ENCODE measurements at regions not wholly inside any gene's neighbourhood (a gene's known extent, or its start where the extent isn't known, plus 50 kb on each side); places are given as distances from the start of the nearest gene placed in this dataset.

DNA sequence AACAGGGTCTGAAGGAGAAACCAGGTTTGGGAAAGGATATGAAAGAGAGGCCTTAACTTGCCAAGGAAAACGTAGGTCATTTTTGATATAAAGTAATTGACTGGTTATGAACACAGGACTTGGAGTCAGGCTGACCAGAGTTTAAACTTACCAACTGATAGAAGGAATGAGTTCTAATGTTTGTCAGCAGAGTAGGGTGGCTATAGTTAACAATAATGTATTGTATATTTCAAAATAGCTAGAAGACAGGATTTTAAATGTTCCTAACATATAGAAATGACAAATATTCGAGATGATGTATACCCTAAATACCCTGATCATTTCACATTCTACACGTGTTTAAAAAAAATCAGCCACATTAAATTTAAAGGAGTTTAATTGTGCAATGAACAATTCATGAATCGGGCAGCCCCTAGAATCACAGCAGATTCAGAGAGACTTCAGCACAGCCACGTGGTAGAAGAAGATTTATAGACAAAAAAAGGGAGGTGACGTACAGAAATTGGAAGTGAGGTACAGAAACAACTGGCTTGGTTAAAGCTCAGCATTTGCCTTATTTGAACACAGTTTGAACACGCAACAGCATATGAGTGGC, 52.5 kb upstream of the PLEKHG7 start:
- no peak for DNase-seq

DNA sequence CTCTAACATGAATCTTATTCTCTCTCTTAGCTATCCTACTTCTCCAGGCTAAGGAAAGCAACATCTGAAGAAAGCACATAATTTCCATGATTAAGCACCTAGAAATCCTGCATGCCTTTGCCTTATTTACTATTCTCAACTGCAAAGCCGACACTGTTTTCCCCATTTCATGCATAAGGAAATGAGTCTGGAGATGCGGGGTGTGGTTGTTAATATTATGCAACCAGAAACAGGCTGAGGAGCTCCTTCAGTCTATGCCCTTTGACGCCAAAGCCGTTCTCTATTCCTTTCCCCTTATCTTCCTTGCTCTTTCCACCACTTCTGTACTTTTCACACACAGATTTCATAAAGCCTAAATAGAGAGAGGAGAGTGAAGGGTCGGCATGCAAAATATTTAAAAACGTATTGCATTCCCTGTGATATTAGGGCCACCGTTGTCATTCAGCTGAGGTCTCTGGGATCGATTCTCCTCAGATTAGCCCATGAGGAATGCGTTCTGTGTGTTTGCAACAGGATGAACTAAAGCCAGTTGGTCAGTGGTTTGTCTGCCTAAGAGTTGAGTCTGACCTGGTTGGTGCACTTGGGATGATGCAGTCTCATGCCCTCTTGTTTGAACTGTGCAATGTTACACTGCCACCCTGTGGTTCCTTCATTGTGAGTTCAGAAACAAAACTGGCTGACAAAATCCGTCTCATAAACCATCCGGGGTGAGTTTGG, 53.1 kb upstream of the PLEKHG7 start:
- peak; percentile 18 for DNase-seq

DNA sequence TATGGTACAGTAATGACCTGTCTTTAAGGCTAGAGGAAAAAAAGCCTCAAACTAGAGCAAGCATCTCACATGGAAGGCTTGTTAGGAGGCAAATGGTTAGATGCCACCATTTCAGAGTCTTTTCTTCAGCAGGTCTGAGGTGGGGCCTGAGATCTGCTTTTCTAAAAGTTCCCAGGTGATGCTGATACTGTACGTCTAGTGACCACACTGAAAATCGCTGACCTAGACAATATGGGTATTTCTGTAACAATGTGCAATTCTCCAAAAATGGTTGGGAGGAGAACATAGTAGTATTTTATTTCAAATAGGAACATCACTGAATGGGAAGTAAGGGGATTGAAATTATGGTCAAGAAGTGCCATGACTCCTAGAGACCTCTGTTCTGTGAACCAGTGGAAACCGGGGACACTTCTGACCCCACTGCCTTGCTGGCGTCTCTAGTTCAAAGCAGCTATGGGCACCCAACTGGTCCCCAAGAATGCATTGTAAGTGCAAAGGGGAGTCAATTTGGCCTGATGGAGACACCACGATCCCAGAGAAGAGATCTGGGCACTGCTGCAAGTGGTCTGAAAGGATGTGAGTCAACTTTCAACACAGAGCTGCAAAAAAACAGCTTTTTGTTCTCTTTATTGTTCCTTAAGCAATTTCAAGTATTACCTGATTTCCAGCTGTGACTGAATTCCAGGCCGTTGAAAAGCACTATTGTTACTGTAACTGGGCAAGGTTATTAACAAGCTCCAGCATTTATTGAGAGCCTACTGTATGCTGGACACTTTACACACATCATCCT, 54.4 kb upstream of the PLEKHG7 start:
- no peak for DNase-seq

DNA sequence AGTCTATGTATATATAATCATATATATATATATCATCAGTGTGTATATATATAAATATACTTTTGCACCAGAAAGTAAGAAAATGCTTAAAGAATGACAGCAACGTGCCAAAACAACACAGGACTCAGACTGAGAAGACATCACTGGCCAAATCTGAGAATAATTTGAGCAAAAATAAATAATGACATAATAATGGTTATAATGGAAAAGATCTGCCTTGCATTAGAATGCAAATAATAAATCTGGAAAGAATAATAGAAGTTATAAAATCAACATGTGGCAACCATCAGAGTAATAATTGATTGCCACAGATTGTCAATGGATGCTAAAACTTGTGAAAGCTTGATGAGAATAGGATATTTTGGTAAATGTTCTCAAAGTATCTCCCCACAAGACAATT, 61.5 kb upstream of the PLEKHG7 start:
- no peak for DNase-seq

DNA sequence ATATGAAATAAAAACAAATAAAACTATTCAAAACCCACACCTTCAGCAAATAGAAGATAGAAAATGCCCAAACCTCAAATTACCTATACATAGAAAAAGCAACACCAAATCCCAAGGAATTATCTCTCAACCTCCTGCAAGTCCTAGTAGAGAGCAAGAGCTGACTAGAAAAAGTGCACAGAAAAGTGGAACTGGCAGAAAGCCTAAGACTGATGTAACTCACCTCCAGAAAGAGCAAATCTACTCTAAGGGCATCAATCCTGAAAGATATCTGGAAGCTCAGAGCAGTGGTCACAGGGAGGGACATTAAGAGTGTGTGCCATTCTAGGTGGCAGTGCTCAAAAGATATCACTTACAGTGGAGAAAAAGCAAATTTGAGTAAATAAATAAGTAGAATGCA, 62.1 kb upstream of the PLEKHG7 start:
- no peak for DNase-seq

DNA sequence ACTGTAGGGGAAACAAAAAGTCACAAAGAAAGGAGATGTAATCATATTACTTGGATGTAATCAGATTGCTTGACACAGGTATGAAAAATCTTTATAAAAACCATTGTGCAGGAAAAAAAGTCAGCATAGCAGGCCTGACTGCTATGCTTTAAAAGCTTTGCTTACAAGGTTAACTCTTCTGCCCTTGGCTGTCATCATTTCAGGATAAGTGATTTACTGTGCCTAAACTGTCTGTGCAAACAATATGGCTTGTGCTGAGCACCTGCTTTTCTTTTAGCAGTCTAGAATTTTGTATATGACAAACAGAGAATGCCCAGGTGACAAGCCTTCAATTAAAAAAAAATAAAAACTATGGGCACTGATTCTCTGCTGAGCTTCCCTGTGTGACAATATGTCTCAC, 63.8 kb upstream of the PLEKHG7 start:
- DNase-seq: no peak

DNA sequence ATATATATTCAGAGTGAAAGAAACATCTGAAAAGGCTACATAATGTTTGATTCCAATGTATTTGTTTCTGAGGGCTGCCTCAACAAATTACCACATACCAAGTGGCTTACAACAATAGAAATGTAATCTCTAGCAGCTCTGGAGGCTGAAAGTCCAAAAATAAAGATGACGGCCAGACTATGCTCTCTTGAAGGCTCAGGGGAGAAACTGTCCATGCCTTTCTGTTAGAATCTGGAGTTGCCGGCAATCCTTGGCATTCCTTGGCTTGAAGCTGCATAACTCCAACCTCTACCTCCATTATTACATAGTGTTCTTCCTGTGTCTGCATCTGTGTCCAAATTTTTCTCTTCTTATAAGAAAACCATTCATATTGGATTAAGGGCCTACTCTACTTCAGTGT, 68.1 kb upstream of the PLEKHG7 start:
- DNase-seq: no peak

DNA sequence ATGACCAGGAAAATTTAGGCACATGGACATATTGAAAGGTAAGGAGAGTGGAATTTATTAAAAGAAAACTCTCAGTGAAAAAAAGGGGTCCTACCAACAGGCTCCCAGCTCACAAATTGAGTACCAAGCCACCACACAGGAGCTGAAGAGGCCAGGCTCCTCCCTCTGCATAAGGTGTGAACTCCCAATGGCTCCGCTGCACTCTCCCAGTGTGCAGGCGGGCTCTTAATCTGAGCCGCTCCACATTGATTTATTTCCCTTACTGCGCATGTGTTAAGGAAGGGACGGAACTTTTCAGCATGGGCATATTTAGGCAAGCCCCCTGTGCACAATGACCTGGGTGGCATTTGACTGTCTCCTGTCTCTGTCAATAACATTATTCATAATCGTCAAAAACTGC, 68.6 kb upstream of the PLEKHG7 start:
- DNase-seq: no peak

DNA sequence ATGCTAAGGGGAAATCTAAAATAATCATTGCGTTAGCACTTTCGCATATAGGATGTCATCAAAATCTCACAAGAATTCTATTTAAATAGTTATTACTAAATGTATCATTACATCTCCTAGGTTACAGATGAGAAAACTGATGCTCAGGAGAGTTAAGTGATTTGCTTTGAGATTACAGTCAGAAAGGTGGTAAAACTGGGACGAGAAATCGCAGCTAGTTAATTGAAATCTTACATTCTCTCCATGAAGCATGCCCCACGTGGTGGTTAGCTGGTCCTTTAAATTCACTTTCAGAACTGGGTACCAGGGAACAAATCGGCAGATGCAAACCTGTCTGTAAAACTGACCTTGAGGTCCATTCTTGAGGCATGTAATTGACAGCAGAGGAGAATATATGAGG, 71.8 kb upstream of the PLEKHG7 start:
- no peak for DNase-seq

DNA sequence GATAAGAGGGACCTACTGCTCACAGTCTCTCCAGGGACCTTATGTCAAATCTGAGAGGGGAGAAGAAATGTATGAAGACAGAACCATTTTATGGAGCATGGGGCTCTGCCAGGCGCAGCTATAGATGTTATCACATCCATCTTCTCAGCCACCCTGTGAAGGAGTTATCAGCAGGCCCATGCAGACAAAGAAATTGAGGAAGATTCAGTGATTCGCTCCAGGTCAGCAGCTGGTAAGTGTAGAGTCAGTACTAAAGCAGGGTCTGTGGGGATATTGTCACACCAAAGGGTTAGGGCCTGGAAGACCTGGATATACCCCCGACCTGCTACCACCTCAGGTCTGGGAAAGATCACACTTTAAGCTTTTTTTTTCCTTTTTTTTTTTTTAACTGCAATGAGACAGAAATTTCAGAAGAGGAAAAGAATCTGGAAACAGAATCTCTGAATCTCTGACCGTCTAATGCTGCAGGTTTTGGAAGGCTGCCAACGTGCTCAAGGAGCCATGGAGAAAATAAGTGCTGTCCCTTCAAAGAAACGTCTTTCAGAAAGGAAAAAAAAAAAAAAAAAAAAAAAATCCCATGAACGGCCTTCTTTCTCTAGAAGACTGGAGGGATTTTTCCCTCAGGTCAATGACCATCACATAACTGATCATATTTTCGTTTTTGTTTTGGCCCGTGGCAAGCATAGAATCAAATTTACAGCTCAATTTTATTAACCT, 73.3 kb upstream of the PLEKHG7 start:
- peak; percentile 38 for DNase-seq

DNA sequence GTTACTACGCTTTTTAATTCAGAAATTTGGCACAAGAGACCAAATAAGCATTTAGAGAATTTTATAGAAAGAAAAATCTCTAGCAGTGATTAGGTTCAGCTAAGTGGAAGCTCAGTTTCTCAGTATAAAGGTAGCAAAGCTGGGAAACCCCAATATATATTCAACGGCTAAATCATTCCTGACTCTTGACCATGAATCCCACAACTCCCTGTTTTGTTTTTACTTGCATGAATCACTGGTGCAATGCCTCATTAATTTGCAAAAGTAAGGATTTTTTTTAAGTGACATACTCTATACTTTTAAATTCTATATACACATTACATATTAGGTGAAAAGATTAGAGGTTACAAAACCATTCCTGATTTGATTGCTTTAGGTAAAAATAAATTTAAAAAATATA, 74.3 kb upstream of the PLEKHG7 start:
- no peak for DNase-seq

DNA sequence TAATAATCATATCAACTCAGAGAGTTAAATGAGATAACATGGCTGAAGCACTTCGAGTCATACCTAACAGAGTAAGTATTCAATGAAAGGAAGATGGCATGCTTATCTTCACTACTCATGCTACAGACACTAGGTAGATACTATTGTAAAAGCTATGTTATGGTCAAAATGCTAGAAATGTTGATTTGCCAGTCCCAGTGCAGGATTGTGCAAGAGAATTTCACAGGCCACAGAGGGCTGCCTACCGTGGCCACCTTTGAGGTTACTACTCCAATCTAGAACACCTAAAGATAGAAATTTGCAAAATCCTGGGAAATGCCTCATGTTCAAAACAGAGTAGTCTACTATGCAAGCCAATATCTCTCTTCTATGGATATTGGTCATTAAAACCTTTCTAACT, 75.3 kb upstream of the PLEKHG7 start:
- no peak for DNase-seq

DNA sequence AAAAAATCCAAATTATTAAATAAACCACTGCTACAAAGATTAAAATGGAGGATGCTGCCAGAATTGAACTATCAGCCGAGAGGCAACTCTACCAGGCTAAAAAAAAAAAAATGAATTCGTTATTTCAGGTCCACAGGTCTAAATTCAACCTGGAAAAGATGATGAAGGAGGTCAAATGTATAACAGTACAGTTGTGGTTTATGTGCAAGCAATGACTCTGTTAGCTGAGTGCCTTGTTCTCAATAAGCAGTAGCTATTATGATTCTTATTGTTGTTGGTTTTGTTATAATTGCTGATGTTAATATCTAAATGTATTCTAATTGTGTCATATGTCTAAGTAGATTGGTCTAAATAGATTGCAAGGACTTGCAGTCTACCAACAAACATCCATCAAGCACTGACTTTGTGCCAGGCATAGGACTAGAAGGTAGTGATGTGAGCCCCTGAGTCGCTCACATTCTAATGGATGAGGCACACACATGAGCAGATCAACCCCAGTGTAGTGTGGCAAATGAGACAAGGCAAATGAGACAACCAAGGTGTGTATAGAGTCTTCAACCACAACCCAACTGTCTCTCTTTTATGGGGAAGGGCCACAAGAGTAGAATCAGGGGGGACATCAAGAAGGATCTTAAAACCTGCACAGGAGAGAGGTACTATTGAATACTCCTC, 77.0 kb upstream of the PLEKHG7 start:
- DNase-seq: no peak

DNA sequence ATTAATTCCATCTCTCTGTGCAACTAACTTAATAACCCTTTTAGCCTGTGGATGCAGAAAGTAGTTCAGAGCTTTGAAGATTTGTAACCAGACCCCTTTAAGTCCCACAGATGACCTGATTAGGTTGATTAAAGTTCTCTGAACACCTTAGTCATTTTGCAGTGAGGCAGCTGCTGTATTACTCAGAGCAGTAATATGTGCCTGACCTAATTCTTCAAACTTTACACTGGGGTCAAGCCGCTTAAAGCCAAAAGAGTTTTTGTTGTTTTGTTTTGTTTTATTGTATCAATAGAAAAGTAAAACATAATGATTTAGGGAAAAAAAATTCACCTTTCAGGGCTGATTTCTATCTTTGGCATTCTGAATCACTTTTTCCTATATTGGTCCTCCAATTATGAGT, 78.6 kb upstream of the PLEKHG7 start:
- no peak for DNase-seq

DNA sequence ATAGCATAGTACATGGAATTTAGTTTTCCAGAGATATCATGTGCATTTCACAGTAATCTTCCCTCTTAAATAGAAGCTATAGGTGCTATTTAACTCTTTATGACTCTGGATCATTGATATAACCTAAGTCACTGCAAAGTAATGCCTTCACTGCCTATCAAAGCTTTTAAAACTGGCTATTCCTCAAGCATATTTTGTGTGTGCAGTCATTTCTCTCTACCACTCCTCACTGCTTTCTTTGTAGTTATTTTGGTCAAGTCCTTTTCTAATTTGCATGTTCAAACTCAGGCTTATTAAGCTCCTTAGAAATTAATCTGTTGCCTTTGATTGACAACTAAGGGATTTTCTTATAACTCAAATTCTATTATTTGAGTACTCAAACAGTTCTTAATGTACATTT, 79.4 kb upstream of the PLEKHG7 start:
- DNase-seq: no peak

DNA sequence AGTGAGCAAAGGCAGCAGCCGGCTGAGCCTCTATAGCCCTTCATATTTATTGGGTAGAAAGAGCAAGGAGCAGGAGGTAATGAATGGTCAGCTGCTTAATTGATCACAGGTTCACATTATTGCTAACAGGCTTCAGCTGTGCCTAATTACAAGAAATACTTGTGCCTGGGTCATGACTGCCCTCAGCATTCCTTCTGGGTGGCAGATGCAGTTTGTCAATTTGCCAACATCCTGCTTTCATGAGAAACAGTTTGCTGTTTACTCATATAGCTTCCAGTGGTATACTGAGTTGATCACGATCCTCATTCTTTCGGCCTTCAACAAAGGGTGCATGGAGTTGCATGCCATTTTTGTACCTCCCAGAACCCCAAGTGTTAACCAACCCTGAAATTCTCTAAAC, 81.0 kb upstream of the PLEKHG7 start:
- DNase-seq: no peak

DNA sequence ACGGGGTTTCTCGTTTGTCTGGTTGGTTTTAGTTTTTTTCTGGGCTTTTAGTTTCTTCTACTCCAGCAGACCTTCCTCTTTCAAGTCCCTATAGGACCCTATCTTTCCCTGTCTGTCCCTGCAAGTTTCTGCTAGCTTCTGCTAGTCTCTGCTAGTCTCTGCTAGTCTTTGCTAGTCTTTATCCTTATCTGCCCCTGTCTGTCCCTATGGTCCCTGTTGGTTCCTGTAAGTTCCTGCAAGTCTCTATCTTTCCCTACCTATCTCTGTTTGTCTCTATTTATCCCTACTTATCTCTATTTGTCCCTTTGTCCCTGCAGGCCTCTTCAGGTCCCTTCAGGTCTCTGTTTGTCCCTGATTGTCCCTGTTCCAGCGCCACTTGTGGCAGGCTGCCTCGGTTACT, 81.5 kb upstream of the PLEKHG7 start:
- DNase-seq: no peak

DNA sequence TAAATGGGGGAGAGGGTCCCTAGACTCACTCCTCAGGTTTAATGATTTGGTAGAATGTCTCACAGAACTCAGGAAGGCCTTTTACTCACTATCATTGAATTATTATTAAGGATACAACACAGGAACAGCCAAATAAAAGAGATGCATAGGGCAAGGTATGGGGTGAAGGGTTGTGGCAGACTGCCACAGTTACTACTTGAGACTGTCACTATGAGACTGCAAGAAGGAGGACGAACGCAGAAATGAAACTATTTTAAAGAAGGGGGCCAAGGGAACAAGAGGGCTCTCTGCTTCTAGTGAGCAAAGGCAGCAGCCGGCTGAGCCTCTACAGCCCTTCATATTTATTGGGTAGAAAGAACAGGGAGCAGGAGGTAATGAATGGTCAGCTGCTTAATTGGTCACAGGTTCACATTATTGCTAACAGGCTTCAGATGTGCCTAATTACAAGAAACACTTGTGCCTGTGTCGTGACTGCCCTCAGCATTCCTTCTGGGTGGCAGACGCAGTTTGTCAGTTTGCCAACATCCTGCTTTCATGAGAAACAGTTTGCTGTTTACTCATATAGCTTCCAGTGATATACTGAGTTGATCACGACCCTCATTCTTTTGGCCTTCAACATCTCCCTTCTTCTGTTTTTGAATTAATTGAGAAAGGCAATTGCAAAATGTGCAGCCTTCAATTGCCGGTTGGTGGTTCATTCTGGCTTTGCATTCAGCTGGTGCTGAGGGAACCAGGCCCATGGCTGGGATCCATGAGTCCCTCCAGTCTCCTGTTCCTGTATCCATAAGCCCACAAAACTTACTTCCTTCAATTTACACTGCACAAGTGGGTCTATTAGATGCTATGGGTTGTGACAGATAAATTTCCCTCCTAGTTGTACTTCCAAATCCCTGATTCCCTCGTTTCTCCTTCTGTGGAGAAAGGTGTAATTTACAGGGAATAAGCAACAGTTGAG, 82.8 kb upstream of the PLEKHG7 start:
- no peak for DNase-seq

DNA sequence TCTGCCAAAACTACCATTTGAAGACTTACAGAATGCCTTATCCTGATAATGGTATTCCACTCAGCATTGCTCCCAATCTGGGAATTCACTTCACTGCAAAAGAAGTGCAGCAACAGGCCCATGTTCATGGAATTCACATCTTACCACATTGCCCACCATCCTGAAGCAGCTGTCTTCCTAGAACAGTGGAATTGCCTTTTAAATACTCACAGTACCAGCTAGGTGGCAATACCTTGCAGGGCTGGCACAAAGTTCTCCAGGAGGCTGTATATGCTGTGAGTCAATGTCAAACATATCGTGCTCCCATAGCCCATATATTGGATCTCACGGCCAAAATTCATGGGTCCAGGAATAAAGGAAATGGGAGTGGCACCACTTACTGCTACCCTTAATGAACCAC, 83.8 kb upstream of the PLEKHG7 start:
- no peak for DNase-seq

DNA sequence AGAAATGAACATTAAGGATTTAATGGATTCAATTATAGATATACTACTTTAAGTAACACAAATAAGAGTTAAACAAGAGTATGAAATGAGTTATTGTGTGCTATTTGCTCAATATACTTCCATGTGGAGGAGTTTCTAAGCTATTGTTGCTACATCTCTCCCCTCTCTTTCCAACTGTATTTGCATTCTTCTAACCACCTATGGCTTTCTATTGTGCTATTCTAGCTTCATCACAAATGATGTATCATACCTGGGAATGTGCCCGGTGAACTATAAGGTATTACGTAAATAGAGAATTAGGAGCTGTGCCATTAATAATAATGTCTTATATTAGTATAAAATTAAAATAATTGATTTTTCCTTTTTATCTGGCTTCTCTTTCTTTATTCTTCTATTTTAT, 87.1 kb upstream of the PLEKHG7 start:
- DNase-seq: no peak

DNA sequence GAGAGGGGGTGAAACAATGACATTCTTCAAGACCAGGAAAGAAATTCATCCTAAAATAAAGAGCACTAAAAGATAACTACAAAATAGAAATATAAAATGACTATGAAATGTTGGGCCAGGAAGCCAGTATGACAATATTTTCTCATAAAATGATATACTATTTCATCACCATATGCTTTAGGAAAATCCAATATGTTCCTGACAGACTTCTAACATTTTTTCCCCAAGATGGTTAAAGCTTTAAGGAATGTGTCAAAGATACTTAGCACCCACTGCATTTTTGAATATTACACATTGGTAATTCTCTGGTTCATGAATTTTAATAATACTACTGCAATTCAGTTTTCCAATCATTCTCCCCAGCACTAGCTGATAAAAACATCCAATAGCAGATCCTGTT, 87.7 kb upstream of the PLEKHG7 start:
- DNase-seq: no peak
